ENCODE measurements at regions not wholly inside any gene's neighbourhood (a gene's known extent, or its start where the extent isn't known, plus 50 kb on each side); places are given as distances from the start of the nearest gene placed in this dataset.

DNA sequence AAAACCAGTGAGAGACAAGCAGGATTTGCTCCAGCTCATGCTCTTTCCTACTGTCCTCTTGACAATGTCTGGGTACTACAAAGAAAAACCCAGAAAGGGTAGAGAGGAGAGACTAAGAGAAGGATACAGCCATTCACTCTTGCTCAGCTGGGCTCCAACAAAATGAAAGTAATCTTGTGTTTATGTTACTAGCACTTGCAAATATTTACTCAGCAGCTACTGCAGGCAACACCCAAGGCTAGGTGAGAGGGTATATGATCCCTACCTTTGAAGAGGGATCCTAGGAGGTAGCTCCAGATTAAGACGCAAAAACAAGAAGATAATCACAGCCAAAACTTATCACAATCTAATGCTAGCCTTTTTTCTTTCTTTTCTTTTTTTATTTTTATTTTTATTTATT is 329.6 kb upstream of the ACVR2A start:
- no peak for DNase-seq
- no peaks in the 10 kb centered on the region for H3K27me3 Mint-ChIP-seq
- peaks cover 3% of the 10 kb centered on the region for H3K36me3 Mint-ChIP-seq (ENCODE audit: low read depth)
- no peak overlapping the region for H3K27ac Mint-ChIP-seq
- ATAC-seq, result no peak
- no peaks in the 10 kb centered on the region for H3K9me3 ChIP-seq (ENCODE audit: control insufficient read depth, low read length, poor library complexity, severe bottlenecking)
- peaks cover 7% of the 10 kb centered on the region for H3K4me1 Mint-ChIP-seq
- no peak overlapping the region for H3K4me3 Mint-ChIP-seq

DNA sequence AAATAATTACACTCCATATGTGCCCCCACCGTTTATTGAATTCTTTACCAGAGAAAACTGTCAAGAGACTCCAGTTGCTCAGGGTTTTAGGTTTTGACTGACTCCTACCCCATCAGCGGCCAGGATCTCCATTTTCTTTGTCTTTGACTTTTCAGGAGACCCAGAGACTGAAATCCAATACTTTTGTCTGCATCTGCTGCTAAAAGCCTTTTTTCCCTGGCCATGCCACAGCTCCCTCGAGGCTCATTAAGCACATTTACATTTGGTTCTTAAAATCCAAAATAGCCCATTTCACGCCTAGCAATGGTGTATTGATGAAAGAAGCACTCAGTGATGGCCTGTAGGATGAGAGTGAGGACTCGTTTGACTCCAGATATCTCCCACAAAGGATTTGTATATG is 332.6 kb upstream of the ACVR2A start:
- Mint-ChIP-seq H3K27me3 (no peaks in the 10 kb centered on the region), H3K4me3 (no peak overlapping the region), H3K36me3 (ENCODE audit: low read depth) (peaks cover 3% of the 10 kb centered on the region), H3K27ac (no peak overlapping the region), H3K4me1 (peaks cover 7% of the 10 kb centered on the region)
- H3K9me3 ChIP-seq (ENCODE audit: control insufficient read depth, low read length, poor library complexity, severe bottlenecking), result no peaks in the 10 kb centered on the region
- no peak for DNase-seq
- ATAC-seq, result no peak

DNA sequence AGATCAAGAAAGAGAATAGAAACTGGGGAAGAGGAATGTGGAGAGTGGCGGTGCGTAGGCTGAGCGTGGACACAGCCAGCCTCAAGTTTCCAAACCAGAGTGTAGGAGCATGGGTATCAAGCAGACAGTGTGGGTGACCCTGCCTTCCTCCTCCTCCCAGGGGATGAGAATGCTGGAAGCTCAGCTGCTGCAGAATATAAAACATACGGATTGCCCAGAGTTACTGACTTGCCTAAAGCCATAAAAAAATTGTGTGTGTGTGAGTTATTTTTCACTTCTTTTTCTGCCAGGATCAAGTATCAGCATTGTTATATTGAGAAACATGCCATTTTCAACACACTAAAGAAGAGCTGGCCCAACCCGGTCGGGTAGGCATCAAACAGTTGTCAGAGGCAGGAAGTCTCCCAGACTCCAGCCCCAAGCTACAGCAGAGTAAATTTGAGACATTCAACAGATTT is 333.3 kb upstream of the ACVR2A start:
- ATAC-seq, result no peak
- Mint-ChIP-seq H3K36me3 (ENCODE audit: low read depth) (peaks cover 3% of the 10 kb centered on the region), H3K4me1 (peaks cover 7% of the 10 kb centered on the region), H3K4me3 (no peak overlapping the region), H3K27ac (no peak overlapping the region), H3K27me3 (no peaks in the 10 kb centered on the region)
- H3K9me3 ChIP-seq (ENCODE audit: control insufficient read depth, low read length, poor library complexity, severe bottlenecking), result no peaks in the 10 kb centered on the region
- no peak for DNase-seq

DNA sequence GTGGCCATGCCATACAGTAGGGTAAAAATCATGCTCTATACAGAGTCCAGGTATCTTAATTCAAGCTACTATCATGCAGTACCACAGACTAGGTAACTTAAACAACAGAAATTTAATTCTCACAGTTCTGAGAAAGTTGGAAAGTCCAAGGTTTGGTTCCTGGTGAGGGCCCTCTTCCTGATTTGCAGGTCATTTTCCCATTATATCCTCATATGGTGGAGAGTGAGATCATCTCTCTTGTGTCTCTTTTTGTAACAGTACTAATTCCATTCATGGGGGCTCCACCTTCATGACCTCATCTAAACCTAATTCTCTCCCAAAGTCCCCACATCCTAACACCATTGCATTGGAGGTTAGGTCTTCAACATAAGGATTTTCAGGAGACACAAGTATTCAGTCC is 335.0 kb upstream of the ACVR2A start:
- DNase-seq (no peak), ATAC-seq (no peak)
- Mint-ChIP-seq H3K4me1 (peaks cover 7% of the 10 kb centered on the region), H3K27ac (no peak overlapping the region), H3K4me3 (no peak overlapping the region), H3K27me3 (no peaks in the 10 kb centered on the region), H3K36me3 (ENCODE audit: low read depth) (peaks cover 3% of the 10 kb centered on the region)
- no peaks in the 10 kb centered on the region for H3K9me3 ChIP-seq (ENCODE audit: control insufficient read depth, low read length, poor library complexity, severe bottlenecking)

GRCh38 chr2:147506889-147507288 is 337.9 kb upstream of the ACVR2A start:
- Mint-ChIP-seq H3K27me3 (no peaks in the 10 kb centered on the region), H3K4me1 (peaks cover 25% of the 10 kb centered on the region), H3K4me3 (no peak overlapping the region), H3K27ac (no peak overlapping the region), H3K36me3 (ENCODE audit: low read depth) (no peaks in the 10 kb centered on the region)
- H3K9me3 ChIP-seq (ENCODE audit: control insufficient read depth, low read length, poor library complexity, severe bottlenecking), result no peaks in the 10 kb centered on the region
- DNase-seq (no peak), ATAC-seq (no peak)

- no peak overlapping the region for H3K4me3 Mint-ChIP-seq
- H3K36me3 Mint-ChIP-seq (ENCODE audit: low read depth), result no peaks in the 10 kb centered on the region
- no peaks in the 10 kb centered on the region for H3K27me3 Mint-ChIP-seq
- peaks cover 40% of the 10 kb centered on the region for H3K4me1 Mint-ChIP-seq
- no peak for DNase-seq
- no peak overlapping the region for H3K27ac Mint-ChIP-seq
- H3K9me3 ChIP-seq (ENCODE audit: control insufficient read depth, low read length, poor library complexity, severe bottlenecking), result no peaks in the 10 kb centered on the region
- no peak for ATAC-seq
Observed at GRCh38 chr2:147502711-147503290, 342.0 kb upstream of the ACVR2A start.

GRCh38 chr2:147501968-147502367 is 342.9 kb upstream of the ACVR2A start:
- DNase-seq (no peak), ATAC-seq (no peak)
- H3K36me3 Mint-ChIP-seq (ENCODE audit: low read depth), result no peaks in the 10 kb centered on the region
- no peak overlapping the region for H3K27ac Mint-ChIP-seq
- peaks cover 43% of the 10 kb centered on the region for H3K4me1 Mint-ChIP-seq
- H3K4me3 Mint-ChIP-seq, result no peak overlapping the region
- no peaks in the 10 kb centered on the region for H3K27me3 Mint-ChIP-seq
- H3K9me3 ChIP-seq (ENCODE audit: control insufficient read depth, low read length, poor library complexity, severe bottlenecking), result no peaks in the 10 kb centered on the region

GRCh38 chr2:147500819-147501395 is 343.9 kb upstream of the ACVR2A start:
- Mint-ChIP-seq H3K4me3 (no peak overlapping the region), H3K27me3 (no peaks in the 10 kb centered on the region), H3K36me3 (ENCODE audit: low read depth) (no peaks in the 10 kb centered on the region), H3K4me1 (peaks cover 47% of the 10 kb centered on the region), H3K27ac (peak overlapping the region; percentile 73)
- H3K9me3 ChIP-seq (ENCODE audit: control insufficient read depth, low read length, poor library complexity, severe bottlenecking), result no peaks in the 10 kb centered on the region
- no peak for DNase-seq
- no peak for ATAC-seq

DNA sequence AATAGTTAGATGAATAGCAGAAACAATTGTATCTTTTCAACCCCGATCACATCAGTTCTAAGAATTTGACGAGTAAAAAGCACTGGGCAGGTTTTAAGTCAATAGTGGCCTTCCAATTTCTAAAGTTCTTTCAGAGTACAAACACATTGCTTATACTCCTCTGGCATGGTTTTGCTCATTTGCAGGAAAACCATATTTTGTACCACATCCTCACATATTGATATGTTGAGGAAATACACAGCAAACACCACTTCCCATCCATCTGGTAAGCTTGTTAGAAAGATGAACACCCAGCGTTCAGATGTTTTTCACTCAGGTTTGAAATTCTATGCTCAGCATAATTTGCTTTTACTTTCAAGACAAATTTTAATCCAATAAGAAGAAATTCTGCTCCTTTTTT is 344.6 kb upstream of the ACVR2A start:
- Mint-ChIP-seq H3K4me1 (peaks cover 47% of the 10 kb centered on the region), H3K27ac (peak overlapping the region; percentile 73)

DNA sequence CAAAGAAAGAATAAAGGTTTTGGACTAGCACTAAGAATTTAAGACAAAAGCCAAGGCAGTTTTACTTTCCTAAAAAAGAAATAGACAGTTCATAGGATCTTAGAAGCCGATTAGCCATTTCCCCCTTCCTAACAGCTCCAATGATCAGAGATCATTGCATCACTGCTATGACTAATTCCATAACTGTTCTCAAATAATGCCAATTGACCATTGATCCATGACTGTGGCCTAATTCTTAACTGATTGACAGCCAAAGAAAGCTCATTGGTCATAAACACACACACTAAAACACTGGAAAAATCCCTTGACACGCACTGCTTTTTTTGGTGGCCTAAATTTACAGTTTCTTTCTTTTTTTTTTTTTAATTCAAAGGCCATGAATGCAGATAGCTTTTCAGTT is 345.0 kb upstream of the ACVR2A start:
- ATAC-seq, result no peak
- no peaks in the 10 kb centered on the region for H3K36me3 Mint-ChIP-seq (ENCODE audit: low read depth)
- no peak for DNase-seq
- H3K4me1 Mint-ChIP-seq, result peaks cover 47% of the 10 kb centered on the region
- H3K27ac Mint-ChIP-seq, result peak overlapping the region; percentile 73
- H3K4me3 Mint-ChIP-seq, result peak overlapping the region; percentile 67
- H3K9me3 ChIP-seq (ENCODE audit: control insufficient read depth, low read length, poor library complexity, severe bottlenecking), result no peaks in the 10 kb centered on the region
- H3K27me3 Mint-ChIP-seq, result no peaks in the 10 kb centered on the region

More for the DNA sequence above, 344.6 kb upstream of the ACVR2A start:
- ATAC-seq, result peak; percentile 87
- no peaks in the 10 kb centered on the region for H3K36me3 Mint-ChIP-seq (ENCODE audit: low read depth)
- H3K4me3 Mint-ChIP-seq, result peak overlapping the region; percentile 67
- H3K27me3 Mint-ChIP-seq, result no peaks in the 10 kb centered on the region
- DNase-seq, result no peak
- no peaks in the 10 kb centered on the region for H3K9me3 ChIP-seq (ENCODE audit: control insufficient read depth, low read length, poor library complexity, severe bottlenecking)

DNA sequence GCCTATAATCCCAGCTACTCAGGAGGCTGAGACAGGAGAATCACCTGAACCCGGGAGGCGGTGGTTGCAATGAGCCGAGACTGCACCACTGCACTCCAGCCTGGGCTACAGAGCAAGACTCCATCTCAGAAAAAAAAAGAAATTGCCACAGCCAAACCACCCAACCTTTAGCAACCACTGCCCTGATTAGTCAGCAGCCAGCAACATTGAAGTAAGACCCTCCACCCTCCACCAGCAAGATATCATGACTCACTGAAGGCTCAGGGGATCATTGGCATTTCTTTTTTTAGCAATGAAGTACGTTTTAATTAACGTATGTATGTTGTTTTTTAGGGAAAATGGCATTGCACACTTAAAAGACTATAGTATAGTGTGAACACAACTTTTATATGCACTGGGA is 349.1 kb upstream of the ACVR2A start:
- ATAC-seq, result no peak
- H3K9me3 ChIP-seq (ENCODE audit: control insufficient read depth, low read length, poor library complexity, severe bottlenecking), result no peaks in the 10 kb centered on the region
- Mint-ChIP-seq H3K36me3 (ENCODE audit: low read depth) (no peaks in the 10 kb centered on the region), H3K27me3 (no peaks in the 10 kb centered on the region), H3K4me3 (no peak overlapping the region), H3K4me1 (peaks cover 34% of the 10 kb centered on the region), H3K27ac (no peak overlapping the region)
- no peak for DNase-seq

GRCh38 chr2:147492471-147492870 is 352.4 kb upstream of the ACVR2A start:
- DNase-seq (no peak), ATAC-seq (no peak)
- no peak overlapping the region for H3K4me3 Mint-ChIP-seq
- H3K27ac Mint-ChIP-seq, result no peak overlapping the region
- H3K9me3 ChIP-seq (ENCODE audit: control insufficient read depth, low read length, poor library complexity, severe bottlenecking), result no peaks in the 10 kb centered on the region
- H3K36me3 Mint-ChIP-seq (ENCODE audit: low read depth), result no peaks in the 10 kb centered on the region
- H3K27me3 Mint-ChIP-seq, result no peaks in the 10 kb centered on the region
- H3K4me1 Mint-ChIP-seq, result peaks cover 29% of the 10 kb centered on the region

- no peak overlapping the region for H3K27ac Mint-ChIP-seq
Observed at GRCh38 chr2:147491506-147491905, 353.3 kb upstream of the ACVR2A start.

More at GRCh38 chr2:147491506-147491905, 353.3 kb upstream of the ACVR2A start:
- ATAC-seq (no peak), DNase-seq (no peak)
- H3K27me3 Mint-ChIP-seq, result no peaks in the 10 kb centered on the region
- H3K36me3 Mint-ChIP-seq (ENCODE audit: low read depth), result no peaks in the 10 kb centered on the region
- H3K9me3 ChIP-seq (ENCODE audit: control insufficient read depth, low read length, poor library complexity, severe bottlenecking), result no peaks in the 10 kb centered on the region
- peaks cover 22% of the 10 kb centered on the region for H3K4me1 Mint-ChIP-seq
- no peak overlapping the region for H3K4me3 Mint-ChIP-seq
